ENCODE measurements at regions not wholly inside any gene's neighbourhood (a gene's known extent, or its start where the extent isn't known, plus 50 kb on each side); places are given as distances from the start of the nearest gene placed in this dataset.

DNA sequence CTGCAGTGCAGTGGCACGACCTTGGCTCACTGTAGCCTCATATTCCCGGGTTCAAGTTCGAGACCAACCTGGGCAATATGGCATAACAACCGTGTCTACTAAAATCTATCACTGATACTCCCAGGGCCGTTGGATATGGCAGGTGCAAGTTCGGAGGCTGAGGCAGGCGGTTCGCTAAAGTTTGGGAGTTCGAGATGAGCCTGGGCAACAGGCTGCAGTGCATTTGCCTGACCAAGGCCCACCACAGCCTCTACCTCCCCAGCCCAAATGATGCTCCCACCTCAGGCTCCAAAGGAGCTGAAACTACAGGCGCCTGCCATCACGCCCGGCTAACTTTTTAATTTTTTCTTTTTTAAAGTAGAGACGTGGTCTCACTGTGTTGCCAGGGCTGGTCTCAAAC, 177.1 kb upstream of the ALG10B start:
- Histone ChIP-seq H3K4me3 (no peak overlapping the region), H3K27ac (no peak overlapping the region), H3K27me3 (peaks cover 14% of the 10 kb centered on the region), H3K4me1 (peaks cover 0 to 8% (median 7%) of the 10 kb centered on the region in 4 donors), H3K36me3 (no peaks in the 10 kb centered on the region), H3K9me3 (no peaks in the 10 kb centered on the region)
- TF ChIP-seq POLR2A (IDR thresholded peaks at IDR 0.05): no peak
- no peak for TF ChIP-seq POLR2AphosphoS5 (IDR thresholded peaks at IDR 0.05)
- TF ChIP-seq EP300 (IDR thresholded peaks at IDR 0.05; ENCODE audit: low read depth): no peak
- TF ChIP-seq, protein P1, sequence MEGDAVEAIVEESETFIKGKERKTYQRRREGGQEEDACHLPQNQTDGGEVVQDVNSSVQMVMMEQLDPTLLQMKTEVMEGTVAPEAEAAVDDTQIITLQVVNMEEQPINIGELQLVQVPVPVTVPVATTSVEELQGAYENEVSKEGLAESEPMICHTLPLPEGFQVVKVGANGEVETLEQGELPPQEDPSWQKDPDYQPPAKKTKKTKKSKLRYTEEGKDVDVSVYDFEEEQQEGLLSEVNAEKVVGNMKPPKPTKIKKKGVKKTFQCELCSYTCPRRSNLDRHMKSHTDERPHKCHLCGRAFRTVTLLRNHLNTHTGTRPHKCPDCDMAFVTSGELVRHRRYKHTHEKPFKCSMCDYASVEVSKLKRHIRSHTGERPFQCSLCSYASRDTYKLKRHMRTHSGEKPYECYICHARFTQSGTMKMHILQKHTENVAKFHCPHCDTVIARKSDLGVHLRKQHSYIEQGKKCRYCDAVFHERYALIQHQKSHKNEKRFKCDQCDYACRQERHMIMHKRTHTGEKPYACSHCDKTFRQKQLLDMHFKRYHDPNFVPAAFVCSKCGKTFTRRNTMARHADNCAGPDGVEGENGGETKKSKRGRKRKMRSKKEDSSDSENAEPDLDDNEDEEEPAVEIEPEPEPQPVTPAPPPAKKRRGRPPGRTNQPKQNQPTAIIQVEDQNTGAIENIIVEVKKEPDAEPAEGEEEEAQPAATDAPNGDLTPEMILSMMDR (IDR thresholded peaks at IDR 0.05): no peak
- 75 to 81% methylated on average over 7 to 13 of the region's 13 CpGs for WGBS, 2 donors (ENCODE audit: low coverage in 1 of 2)
- intact Hi-C loops (cut with DNase I; ENCODE audit: low total_unique reads): loop anchor here (5.0 kb wide), 1 partner anchor 178 kb away; the partner anchor contains the start of gene ALG10B
- DNase-seq: no peak
- in situ Hi-C loops (cut with MboI; ENCODE audit: low pct_ligation_motif_present in 1 of 4, low pct_unique_long_range_greater_than_20kb in 1 of 4, low sequenced_read_pairs in 3 of 4): loop anchor here in 3 of 4 donors (10.0 to 25.0 kb wide), 5 partner anchors 173 to 1148 kb away; partner anchors contain the start of gene ALG10B (in 2 of the 3)

GRCh38 chr12:38141239-38141638, 175.3 kb upstream of the ALG10B start:
- Histone ChIP-seq H3K27ac (no peak overlapping the region), H3K9me3 (no peaks in the 10 kb centered on the region), H3K27me3 (peaks cover 14% of the 10 kb centered on the region), H3K4me1 (peaks cover 0 to 8% (median 7%) of the 10 kb centered on the region in 4 donors), H3K36me3 (no peaks in the 10 kb centered on the region), H3K4me3 (no peak overlapping the region)
- intact Hi-C loops (cut with DNase I; ENCODE audit: low total_unique reads): no loop called here
- no peak for DNase-seq
- in situ Hi-C loops (cut with MboI; ENCODE audit: low pct_ligation_motif_present in 1 of 4, low pct_unique_long_range_greater_than_20kb in 1 of 4, low sequenced_read_pairs in 3 of 4): loop anchor here in 3 of 4 donors (25.0 kb wide), 3 partner anchors 171 to 1146 kb away; partner anchors contain the start of gene ALG10B (in 1 of the 3)
- 87 to 100% methylated on average over 4 to 8 of the region's 8 CpGs for WGBS, 2 donors (ENCODE audit: low coverage in 1 of 2)
- TF ChIP-seq EP300 (IDR thresholded peaks at IDR 0.05; ENCODE audit: low read depth) (no peak), POLR2A (IDR thresholded peaks at IDR 0.05) (no peak), POLR2AphosphoS5 (IDR thresholded peaks at IDR 0.05) (no peak)
- TF ChIP-seq, protein P1 (IDR thresholded peaks at IDR 0.05): no peak

- TF ChIP-seq, protein P1 (IDR thresholded peaks at IDR 0.05): no peak
- TF ChIP-seq POLR2A (IDR thresholded peaks at IDR 0.05) (no peak), EP300 (IDR thresholded peaks at IDR 0.05; ENCODE audit: low read depth) (no peak), POLR2AphosphoS5 (IDR thresholded peaks at IDR 0.05) (no peak)
- Histone ChIP-seq H3K4me1 (peaks cover 0 to 8% (median 7%) of the 10 kb centered on the region in 4 donors), H3K36me3 (no peaks in the 10 kb centered on the region), H3K9me3 (peaks cover 2 to 4% of the 10 kb centered on the region in 2 donors), H3K27ac (no peak overlapping the region), H3K4me3 (no peak overlapping the region), H3K27me3 (peaks cover 14% of the 10 kb centered on the region)
- intact Hi-C loops (cut with DNase I; ENCODE audit: low total_unique reads): no loop called here
- 80% methylated on average over 9 of the region's 9 CpGs; no CpG with 5 or more reads in 1 of the 2 donors for WGBS, 2 donors (ENCODE audit: low coverage in 1 of 2)
- in situ Hi-C loops (cut with MboI; ENCODE audit: low pct_ligation_motif_present in 1 of 4, low pct_unique_long_range_greater_than_20kb in 1 of 4, low sequenced_read_pairs in 3 of 4): loop anchor here in 3 of 4 donors (25.0 kb wide), 3 partner anchors 170 to 1145 kb away; partner anchors contain the start of gene ALG10B (in 1 of the 3)
- no peak for DNase-seq
Observed at GRCh38 chr12:38141861-38142260, 174.7 kb upstream of the ALG10B start.

- WGBS, 2 donors (ENCODE audit: low coverage in 1 of 2): 64 to 79% methylated on average over 4 to 5 of the region's 5 CpGs
- Histone ChIP-seq H3K27ac (no peak overlapping the region), H3K36me3 (no peaks in the 10 kb centered on the region), H3K4me3 (no peak overlapping the region), H3K4me1 (peaks cover 0 to 8% (median 6%) of the 10 kb centered on the region in 4 donors), H3K9me3 (peaks cover 5 to 6% of the 10 kb centered on the region in 2 donors), H3K27me3 (peaks cover 6% of the 10 kb centered on the region)
- intact Hi-C loops (cut with DNase I; ENCODE audit: low total_unique reads): no loop called here
- TF ChIP-seq, protein P1 (IDR thresholded peaks at IDR 0.05): no peak
- TF ChIP-seq EP300 (IDR thresholded peaks at IDR 0.05; ENCODE audit: low read depth) (no peak), POLR2AphosphoS5 (IDR thresholded peaks at IDR 0.05) (no peak), POLR2A (IDR thresholded peaks at IDR 0.05) (no peak)
- in situ Hi-C loops (cut with MboI; ENCODE audit: low pct_ligation_motif_present in 1 of 4, low pct_unique_long_range_greater_than_20kb in 1 of 4, low sequenced_read_pairs in 3 of 4): loop anchor here in 3 of 4 donors (25.0 kb wide), 3 partner anchors 169 to 1144 kb away; partner anchors contain the start of gene ALG10B (in 1 of the 3)
- no peak for DNase-seq
Observed at GRCh38 chr12:38142974-38143373, 173.6 kb upstream of the ALG10B start.

Data from transverse colon (tissue), 4 donors.